HG03520 (cell line): ENCODE measurements at regions not wholly inside any gene's neighbourhood (a gene's known extent, or its start where the extent isn't known, plus 50 kb on each side); places are given as distances from the start of the nearest gene placed in this dataset.
"Not testable (repeated sequence)": the region's sequence is repeated elsewhere in the genome, so short reads cannot be mapped to it uniquely, and the experiment has no call there.

Source experiments
- ATAC-seq: cut with Tn5 transposase; IDR thresholded peaks from one replicate; pipeline ENCODE4 v1.9.1; 2021; ENCODE audit warnings: mild to moderate bottlenecking, moderate library complexity; ENCODE audit not compliant: unreplicated experiment

DNA sequence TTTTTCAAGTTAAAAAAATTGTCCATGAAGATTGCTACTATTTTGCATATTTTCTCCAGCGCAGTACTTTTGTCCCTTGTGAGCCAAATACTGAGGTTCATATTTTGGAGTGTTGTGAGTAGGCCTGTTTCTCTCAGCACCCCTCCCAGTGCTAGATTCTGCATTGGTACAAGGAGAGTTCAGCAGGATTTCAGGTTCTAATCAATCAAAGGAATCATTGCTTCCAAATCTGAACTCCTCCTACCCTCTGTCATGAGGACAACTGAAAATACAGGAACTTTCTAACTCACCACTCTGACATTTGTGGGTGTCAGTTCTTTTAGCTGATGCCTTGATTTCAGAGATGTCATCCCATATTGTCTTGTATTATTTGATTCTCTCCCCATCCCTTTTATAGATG is 299.9 kb downstream of the FZD1 start:
- ATAC-seq: no peak

DNA sequence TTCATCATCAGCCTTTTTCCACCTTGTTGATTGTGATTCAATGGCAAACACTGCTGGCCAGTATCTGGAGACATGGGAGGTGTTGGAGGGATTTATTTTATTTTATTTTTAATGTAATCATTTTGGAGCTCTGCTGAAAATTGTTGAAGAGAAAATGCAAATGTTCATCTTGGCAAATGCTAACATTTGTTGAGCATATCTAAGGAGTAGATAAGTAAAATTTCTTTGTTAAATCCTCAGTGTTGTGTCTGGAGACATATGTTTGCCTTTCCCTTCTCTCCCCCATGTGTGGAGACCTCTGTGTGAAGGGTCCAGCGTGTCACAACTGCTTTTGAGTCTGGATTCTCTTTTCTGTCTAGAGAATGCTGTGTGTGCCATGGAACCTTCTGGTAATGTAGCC is 300.3 kb downstream of the FZD1 start:
- no peak for ATAC-seq

DNA sequence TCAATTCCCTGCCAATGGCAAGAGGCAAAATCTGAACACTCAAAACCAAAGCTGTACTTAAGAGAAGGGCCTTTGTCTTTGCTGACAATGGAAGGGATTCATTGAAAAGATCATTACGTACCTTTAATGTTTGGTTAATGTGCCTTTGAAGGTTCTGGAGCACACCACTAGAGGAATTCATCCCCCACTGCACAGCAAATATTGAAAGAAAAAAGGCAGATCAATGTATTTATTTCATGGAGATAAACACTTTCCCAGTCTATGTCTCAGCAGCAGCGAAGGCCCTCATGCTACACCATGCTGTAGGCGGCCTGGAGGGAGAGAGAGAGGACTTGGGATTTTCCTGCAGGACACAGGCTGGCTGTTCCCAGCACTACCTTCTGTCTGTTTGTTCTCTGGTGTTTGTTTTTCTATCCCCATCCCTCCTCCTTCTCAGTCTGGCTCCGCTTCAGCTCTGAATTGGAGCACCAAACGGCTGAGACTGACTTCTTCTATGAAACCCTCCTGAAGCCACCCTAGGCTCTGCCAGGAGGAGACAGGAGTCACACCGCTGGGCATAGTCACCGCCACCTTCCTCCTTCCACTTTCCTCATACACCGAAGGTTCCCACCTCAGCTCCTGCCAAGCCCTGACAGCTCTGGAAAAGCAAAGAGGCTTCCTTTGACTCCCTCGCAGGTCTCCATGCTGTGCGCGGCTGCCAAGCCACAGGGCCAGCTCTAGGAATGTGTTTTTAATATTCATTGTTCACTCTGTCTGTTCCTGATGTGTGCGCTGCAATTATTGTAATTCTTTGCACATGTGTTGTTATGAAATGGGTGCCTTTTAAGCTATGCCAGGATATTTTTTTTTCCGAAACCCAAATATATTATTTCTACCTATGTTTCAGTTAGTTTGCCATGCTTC is 301.5 kb downstream of the FZD1 start:
- ATAC-seq: no peak

DNA sequence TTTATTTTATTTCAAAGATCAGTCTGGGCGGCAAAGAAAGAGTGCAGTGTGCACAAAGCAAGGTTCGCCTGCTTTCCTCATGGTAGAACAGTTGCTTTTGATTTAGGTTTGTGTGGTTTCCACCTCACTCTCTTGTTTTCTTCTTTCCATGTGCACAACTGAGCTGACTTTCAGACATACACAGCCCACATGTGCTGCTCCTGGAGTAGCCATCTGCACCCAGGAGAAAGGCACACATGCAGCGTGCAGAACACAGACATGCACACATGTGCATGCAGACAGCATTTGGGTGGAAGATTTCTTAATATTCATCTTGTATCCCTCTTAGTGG is 302.1 kb downstream of the FZD1 start:
- ATAC-seq: no peak

DNA sequence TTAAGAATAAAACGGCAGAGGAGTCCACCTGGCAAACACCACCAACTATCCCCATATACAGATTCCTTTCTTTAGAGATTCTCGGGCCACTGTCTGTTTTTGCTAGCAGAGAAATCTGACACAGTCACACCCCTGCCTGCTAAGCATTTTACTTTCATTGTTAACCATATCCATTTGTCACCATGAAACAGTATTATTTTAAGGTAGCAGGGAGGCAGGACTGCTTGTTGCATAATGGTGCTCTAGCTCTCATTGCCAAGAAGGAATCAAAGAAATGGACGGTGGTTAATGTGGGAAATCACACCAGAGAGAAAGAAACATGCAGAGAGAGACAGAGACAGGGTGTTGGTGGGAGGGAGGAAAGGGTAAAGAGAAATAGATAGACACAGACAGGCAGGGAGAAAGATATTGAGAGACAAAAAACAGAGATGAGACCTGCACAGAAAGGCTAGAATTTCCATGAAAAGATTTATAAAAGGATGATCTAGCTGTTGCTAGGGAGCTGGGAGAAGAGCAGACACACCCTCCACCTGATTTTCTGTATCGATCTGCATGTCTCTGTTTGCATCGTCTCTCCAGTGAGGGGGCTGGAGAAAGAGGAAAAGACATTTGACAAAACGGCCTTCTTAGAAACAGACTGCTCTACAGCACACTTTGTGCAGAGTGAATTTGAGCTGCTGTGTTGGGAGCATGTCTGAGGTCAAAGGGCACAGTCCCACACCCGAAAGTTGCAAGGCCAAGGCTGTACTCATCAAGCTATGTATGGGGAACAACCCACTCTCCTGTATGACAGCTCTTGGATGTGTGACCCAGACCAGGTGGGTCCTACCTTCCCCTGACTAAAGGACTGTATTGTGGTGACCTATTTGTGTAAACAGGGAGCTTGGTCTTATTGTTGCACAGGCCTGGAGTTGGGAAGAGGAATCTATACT is 303.1 kb downstream of the FZD1 start:
- ATAC-seq: no peak

DNA sequence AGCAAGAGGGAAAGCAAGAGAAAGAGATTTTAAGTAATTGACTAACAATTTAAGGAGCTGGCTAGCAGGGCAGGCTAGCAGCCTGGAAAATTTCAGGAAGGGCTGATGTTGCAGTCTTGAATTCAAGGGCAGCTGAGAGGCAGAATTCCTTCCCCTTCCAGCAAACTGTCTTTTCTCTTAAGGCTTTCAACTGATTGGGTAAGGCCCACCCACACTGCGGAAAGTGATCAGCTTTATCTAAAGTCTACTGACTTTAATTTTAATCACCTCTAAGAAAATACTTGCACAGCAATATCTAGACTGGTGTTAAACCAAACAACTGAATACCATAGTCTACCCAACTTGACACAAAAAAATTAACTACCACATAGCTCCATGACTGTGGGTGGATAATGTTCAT is 303.9 kb downstream of the FZD1 start:
- no peak for ATAC-seq

DNA sequence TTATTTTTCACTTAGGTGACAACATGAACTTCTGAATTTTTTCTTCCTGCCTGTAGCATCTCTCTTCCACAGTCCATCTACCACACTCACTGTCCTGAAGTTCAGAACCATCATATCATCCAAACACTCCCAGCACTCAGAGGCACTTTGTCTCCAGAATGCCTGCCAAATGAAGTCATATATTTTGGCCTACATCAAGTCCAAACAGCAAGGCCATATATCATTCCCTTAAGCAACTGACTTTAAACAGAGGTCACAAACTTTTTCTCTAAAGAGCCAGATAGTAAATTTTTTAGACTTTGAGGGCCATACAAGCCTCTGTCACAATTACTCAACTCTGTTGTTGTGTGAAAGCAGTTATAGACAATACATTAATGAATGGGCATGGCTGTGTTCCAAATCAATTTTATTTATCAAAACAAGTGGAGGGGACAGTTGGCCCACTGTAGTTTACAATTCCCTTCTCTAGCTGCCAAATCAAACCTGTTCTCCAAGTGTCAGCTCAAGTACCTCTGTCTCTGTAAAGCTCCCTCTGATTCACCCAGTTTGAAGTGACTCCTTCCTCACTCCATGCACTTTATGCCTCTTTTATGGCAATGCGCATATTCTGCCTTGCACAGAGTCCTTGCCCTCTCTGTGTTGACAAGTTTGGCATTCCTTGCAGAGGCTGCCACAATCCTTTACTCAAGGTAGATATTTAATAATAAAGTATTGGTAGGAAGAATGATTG is 305.7 kb downstream of the FZD1 start:
- no peak for ATAC-seq

DNA sequence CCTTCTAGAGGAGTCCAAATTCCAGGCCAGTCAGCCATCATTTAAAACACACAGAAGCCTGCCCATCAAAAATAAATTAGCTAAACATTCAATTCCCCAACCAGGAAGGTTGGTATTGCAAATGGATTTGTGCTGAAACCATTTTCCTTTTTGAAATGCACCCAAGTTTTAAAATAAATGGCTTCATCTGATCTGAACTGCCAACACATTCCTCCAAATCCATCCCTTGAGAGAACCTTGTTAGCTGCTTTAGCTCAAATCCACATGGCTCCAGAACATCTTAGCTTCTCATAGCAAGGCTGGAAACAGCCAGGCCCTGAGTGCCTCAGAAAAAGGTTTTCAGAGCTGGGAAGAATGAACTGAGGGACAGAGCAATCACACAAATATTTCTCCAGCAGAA is 306.3 kb downstream of the FZD1 start:
- ATAC-seq: no peak

DNA sequence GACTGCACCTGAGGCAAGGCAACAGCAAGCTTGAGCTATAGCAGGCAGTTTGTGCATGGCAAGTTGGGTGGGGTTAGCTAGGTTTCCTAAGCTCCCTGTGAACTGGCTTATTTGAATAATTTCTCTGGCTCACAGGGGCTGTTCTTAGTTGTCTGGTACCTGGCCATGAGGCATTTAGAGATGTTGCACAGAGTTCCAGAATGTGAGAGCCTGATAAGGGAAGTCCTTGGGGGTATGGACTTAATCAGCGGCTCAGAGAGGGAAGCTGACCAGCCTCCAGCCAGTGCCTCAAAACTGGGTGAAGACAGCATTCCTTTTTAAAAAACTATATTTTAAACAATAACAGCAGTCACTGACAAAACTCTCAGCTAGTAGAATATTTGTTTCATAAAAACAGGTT is 307.4 kb downstream of the FZD1 start:
- no peak for ATAC-seq

DNA sequence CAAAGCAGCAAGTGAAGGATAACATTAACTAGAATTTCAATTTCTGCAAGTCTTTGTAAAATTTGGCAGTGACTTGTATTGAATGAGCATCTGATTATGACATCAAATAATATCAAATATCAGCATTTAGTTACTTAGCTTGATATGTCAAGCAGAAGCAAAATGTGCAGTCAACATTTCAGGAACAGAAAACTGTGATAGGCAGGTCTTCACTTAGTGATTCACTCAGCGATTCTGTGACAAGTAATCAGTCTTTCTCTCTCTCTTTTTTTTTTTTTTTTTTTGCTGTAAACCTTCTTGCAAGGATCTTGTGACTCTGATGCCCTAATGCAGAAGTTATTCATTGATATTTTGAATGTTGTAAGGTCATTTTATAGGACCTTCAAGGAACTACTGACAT is 307.1 kb downstream of the MTERF1 start:
- ATAC-seq: no peak

DNA sequence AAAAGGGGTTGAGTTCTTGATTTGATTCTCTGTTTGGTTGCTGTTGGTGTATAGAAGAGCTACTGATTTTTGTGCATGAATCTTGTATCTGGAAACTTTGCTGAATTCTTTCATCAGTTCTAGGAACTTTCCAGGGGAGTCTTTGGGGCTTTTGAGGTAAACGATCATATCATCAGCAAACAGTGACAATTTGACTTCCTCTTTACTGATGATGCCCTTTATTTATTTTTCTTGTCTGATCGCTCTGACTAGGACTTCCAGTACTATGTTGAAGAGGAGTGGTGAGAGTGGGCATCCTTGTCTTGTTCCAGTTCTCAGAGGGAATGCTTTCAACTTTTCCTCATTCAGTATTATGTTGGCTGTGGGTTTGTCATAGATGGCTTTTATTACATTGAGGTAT is 304.0 kb downstream of the MTERF1 start:
- not testable (repeated sequence) for ATAC-seq

DNA sequence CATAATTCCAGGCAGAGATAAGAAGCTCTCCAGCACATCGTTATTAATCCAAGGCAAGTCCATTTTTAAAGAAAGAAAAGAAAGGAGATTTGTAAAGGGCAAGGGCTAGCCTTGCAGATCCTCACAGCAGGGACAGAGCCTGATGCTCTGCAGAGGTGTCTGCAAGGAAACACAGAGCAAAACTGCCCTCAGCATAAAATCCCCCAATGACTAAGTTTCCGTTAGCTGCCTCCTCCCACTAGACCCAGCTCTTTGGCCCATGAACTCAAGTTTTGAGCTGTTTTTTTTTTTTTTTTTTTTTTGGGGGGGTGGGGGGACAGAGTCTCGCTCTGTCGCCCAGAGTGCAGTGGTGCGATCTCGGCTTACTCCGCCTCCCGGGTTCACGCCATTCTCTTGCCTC is 300.7 kb downstream of the MTERF1 start:
- no peak for ATAC-seq

DNA sequence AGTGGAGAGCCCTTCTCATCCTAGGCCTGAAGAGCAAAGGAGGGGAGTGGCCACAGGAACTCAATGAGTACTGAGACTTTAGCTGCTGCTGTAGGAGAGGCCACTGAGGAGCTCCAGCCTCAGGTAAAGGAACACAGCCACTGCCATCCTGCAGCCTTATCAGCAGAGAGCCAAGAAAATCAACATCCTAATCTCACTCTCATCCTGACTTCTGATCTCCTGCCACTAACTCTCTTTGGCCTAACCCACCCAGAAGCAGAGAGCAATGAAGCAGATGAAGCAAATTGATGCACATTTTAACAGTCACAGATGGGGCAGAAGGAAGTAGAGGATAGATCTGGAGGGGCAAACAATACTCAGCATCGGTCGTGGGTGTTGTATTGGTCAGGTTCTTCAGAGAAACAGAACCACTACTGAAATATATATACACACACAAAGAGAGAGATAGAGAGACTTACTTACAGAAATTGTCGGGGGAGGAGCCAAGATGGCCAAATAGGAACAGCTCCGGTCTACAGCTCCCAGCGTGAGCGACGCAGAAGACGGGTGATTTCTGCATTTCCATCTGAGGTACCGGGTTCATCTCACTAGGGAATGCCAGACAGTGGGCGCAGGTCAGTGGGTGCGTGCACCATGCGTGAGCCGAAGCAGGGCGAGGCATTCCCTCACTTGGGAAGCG is 297.6 kb downstream of the MTERF1 start:
- ATAC-seq: no peak

DNA sequence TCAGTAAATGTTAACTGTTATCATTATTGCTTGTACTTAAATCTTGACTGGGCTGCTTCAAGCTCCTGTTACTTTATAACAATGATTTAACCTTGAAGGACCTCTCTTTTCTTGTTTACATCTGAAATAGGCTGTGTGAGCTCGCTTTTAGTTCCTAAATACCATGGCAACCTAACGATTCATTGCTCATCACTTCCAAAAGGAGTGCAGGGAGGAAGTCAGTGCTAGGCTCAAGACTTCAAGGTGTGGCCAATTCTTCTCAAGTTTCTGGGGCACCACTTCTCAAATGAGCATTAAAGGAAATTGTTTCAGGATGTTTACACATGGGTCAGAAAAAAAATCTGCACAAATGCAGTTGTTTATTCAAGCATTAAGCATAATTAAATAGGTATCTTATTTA is 284.2 kb downstream of the MTERF1 start:
- no peak for ATAC-seq

DNA sequence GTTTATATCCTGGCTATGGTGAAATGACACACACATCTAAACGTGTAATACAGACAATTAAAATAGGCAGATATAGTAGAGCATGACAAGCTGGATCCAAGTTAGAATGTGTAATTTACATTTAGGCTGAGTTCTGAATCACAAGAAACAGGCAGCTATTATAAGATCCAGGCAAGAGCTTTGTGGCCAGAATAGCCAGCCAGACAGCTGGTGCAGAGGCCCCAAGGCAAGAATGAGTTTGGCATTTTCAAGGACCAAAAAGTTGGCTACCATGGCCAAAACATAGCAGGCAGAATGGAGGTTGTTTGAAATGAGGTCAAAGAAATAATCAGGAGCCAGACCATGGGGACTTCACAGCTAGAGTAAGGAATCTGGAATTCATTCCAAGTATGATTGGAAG is 281.7 kb downstream of the MTERF1 start:
- ATAC-seq: no peak

DNA sequence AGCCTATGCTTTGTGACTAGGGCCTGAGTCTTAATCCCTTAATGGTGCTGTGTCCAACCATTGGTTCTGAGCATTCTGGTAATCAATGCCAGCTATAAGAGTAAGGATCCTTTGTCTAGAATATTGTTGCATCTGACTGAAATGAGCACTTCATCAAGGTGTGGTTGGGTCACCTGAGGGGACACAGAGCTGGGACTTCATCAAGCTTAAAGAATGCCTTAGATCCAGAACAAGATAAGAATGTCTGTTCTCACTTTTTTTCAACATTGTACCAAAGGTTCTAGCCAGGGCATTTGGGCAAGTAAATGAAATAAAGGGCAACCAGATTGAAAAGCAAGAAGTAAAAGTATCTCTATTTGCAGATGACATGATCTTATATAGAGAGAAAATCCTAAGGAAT is 280.4 kb downstream of the MTERF1 start:
- ATAC-seq: no peak

DNA sequence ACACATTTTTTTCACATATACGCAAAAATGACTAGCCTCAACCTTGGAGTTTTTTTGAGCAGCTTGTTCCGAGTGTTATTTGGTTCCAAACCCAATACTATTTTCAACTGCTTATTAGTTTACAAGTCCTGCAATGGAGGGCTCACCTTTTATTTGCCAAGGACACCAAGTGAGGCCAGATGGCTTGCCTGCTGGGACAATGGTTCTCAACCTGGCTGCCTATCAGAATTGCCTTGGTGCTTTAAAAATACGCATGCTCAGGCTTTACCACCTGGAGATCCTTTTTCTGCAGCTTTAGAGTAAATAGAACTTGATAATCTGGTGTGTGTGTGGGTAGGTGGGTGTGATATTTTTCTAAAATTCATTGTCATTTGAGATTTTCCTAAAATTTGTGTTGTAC is 276.8 kb downstream of the MTERF1 start:
- no peak for ATAC-seq

DNA sequence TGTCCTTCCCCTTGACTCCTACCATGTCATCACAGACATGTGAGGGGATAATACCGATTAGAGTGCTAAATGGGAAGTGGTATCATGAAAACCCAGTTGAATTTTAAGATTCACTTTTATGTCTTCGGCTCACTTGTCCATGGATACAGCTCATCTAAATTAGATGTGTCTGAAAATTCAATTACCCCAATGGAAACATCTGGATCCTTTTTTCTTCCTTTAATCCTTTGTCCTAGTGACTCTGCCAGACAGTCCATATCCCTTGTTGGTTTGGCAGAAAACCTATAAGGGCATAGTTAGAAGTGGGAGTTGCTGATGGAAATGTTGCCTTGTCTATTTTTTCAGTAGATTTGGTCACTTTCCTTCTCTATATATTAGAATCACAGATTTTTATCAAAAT is 271.9 kb downstream of the MTERF1 start:
- ATAC-seq: no peak

DNA sequence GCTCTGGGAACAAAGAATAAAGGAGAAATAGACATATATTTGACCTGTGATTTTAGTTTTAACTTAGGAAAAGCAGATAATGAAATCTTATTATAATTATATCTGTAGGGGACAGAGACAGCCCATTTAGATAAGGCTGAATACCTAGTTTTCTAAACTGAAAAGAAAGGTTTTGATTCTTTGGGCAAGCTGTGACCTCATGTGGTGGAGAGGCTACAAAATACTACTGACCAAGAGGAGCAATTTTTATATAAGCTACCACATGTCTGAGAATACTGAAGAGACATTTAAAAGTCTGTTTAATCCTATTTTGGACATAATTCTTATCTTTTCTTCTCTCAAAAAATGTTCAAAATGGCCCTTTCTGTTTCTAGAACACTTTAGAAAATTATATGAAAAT is 271.0 kb downstream of the MTERF1 start:
- no peak for ATAC-seq

DNA sequence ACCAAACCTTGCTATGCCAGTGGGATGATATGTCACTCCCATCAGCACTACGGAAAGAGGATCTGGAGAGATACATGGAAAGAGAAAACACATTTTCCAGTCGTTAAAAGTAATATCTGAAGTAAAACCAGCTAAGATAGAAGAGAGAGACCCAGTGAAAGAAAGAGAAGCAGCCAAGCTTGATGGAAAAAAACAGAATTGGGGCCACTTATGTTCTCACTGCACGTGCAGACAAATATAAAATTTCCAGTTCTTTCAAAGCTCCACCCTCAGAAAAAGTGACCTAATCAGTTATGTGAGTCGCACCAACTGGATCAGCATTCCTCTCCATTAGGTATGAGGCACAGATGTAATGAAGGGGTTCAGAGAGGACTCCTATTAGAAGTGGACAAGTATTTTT is 266.1 kb downstream of the MTERF1 start:
- no peak for ATAC-seq
